SK-N-MC (cell line): ENCODE measurements at regions not wholly inside any gene's neighbourhood (a gene's known extent, or its start where the extent isn't known, plus 50 kb on each side); places are given as distances from the start of the nearest gene placed in this dataset.

ENCODE experiments used
- DNase-seq: peaks from one replicate; pipeline ENCODE4 v3.0.0-alpha.2; 2011; ENCODE audit warnings: low read depth, low spot score
- H3K27ac ChIP-seq: fragments of 200-600 bp; sonication (generic); 2 replicates; pipeline ENCODE4 v1.5.1; 2016; ENCODE audit warnings: mixed run types
- H3K36me3 ChIP-seq: fragments of 200-600 bp; sonication (generic); 2 replicates; pipeline ENCODE4 v1.6.1; 2017; ENCODE audit warnings: antibody characterized with exemption, low read length, mixed read lengths; ENCODE audit not compliant: insufficient read depth
- H3K4me3 ChIP-seq: fragments of 200-600 bp; sonication (generic); 2 replicates; pipeline ENCODE4 v1.5.1; 2016
- H3K9ac ChIP-seq: fragments of 200-600 bp; sonication (generic); 2 replicates; pipeline ENCODE4 v1.8.0; 2017; ENCODE audit warnings: mixed run types, mixed read lengths; ENCODE audit not compliant: insufficient read length
- H3K9me3 ChIP-seq: fragments of 200-600 bp; sonication (generic); 2 replicates; pipeline ENCODE4 v1.6.1; 2017; ENCODE audit warnings: low read depth, mild to moderate bottlenecking, antibody characterized with exemption, low read length, moderate library complexity, mixed read lengths
- EZH2 ChIP-seq: fragments of 200-600 bp; sonication (generic); IDR thresholded peaks from one replicate; pipeline ENCODE4 v1.6.1; 2017; ENCODE audit warnings: antibody characterized with exemption
- FOXP2 ChIP-seq: optimal IDR thresholded peaks from 2 replicates; pipeline ENCODE3; 2011; ENCODE audit warnings: mild to moderate bottlenecking, moderate library complexity; ENCODE audit not compliant: insufficient read depth; ENCODE audit errors: extremely low read length, control extremely low read depth
- POLR2AphosphoS5 ChIP-seq: IDR thresholded peaks from 2 replicates; pipeline ENCODE4 v1.6.1; 2012; ENCODE audit warnings: mild to moderate bottlenecking, low read depth, low read length, borderline replicate concordance

- Histone ChIP-seq H3K27ac (no peak overlapping the region), H3K9me3 (no peaks in the 10 kb centered on the region), H3K4me3 (no peak overlapping the region), H3K36me3 (no peaks in the 10 kb centered on the region), H3K9ac (no peak overlapping the region)
- TF ChIP-seq FOXP2 (no peak), POLR2AphosphoS5 (no peak), EZH2 (no peak)
- DNase-seq = no peak
Observed at GRCh38 chr5:126692971-126693370, 84.0 kb upstream of the LMNB1 start.

GRCh38 chr5:126693806-126694205 lies 83.1 kb upstream of the LMNB1 start:
- H3K36me3 ChIP-seq = no peaks in the 10 kb centered on the region
- H3K27ac ChIP-seq = no peak overlapping the region
- no peak for DNase-seq
- H3K4me3 ChIP-seq = no peak overlapping the region
- TF ChIP-seq EZH2 (no peak), FOXP2 (no peak), POLR2AphosphoS5 (no peak)
- no peak overlapping the region for H3K9ac ChIP-seq
- H3K9me3 ChIP-seq = no peaks in the 10 kb centered on the region

- H3K36me3 ChIP-seq = no peaks in the 10 kb centered on the region
- TF ChIP-seq EZH2 (no peak), POLR2AphosphoS5 (no peak), FOXP2 (no peak)
- no peak overlapping the region for H3K27ac ChIP-seq
- no peak for DNase-seq
- no peak overlapping the region for H3K9ac ChIP-seq
- no peaks in the 10 kb centered on the region for H3K9me3 ChIP-seq
- H3K4me3 ChIP-seq = no peak overlapping the region
Observed at GRCh38 chr5:126694403-126694802, 82.5 kb upstream of the LMNB1 start.

GRCh38 chr5:126695091-126695490 lies 81.8 kb upstream of the LMNB1 start:
- Histone ChIP-seq H3K4me3 (no peak overlapping the region), H3K36me3 (no peaks in the 10 kb centered on the region), H3K9ac (no peak overlapping the region), H3K27ac (no peak overlapping the region), H3K9me3 (no peaks in the 10 kb centered on the region)
- TF ChIP-seq FOXP2 (no peak), POLR2AphosphoS5 (no peak), EZH2 (no peak)
- no peak for DNase-seq

- no peak overlapping the region for H3K9ac ChIP-seq
- H3K27ac ChIP-seq = no peak overlapping the region
- H3K9me3 ChIP-seq = no peaks in the 10 kb centered on the region
Observed at GRCh38 chr5:126707080-126707479, 69.9 kb upstream of the LMNB1 start.

GRCh38 chr5:126715765-126716164 lies 61.2 kb upstream of the LMNB1 start:
- H3K36me3 ChIP-seq = no peaks in the 10 kb centered on the region
- H3K27ac ChIP-seq = no peak overlapping the region
- H3K9ac ChIP-seq = no peak overlapping the region
- H3K9me3 ChIP-seq = no peaks in the 10 kb centered on the region
- TF ChIP-seq POLR2AphosphoS5 (no peak), FOXP2 (no peak), EZH2 (no peak)
- H3K4me3 ChIP-seq = no peak overlapping the region
- DNase-seq = no peak

More at GRCh38 chr5:126707080-126707479, 69.9 kb upstream of the LMNB1 start:
- Histone ChIP-seq H3K4me3 (no peak overlapping the region), H3K36me3 (no peaks in the 10 kb centered on the region)
- TF ChIP-seq EZH2 = no peak
- TF ChIP-seq FOXP2 = no peak
- TF ChIP-seq POLR2AphosphoS5 = no peak
- DNase-seq = no peak

GRCh38 chr5:126716861-126717260 lies 60.1 kb upstream of the LMNB1 start:
- H3K9ac ChIP-seq = no peak overlapping the region
- TF ChIP-seq EZH2 (no peak), FOXP2 (no peak)
- H3K4me3 ChIP-seq = no peak overlapping the region
- H3K9me3 ChIP-seq = no peaks in the 10 kb centered on the region
- H3K27ac ChIP-seq = no peak overlapping the region
- no peak for DNase-seq
- no peaks in the 10 kb centered on the region for H3K36me3 ChIP-seq

- Histone ChIP-seq H3K9ac (no peak overlapping the region), H3K36me3 (no peaks in the 10 kb centered on the region), H3K9me3 (no peaks in the 10 kb centered on the region), H3K27ac (no peak overlapping the region), H3K4me3 (no peak overlapping the region)
- TF ChIP-seq FOXP2 = no peak
- no peak for TF ChIP-seq POLR2AphosphoS5
- no peak for TF ChIP-seq EZH2
- no peak for DNase-seq
Observed at GRCh38 chr5:126718236-126718868, 58.6 kb upstream of the LMNB1 start.

- Histone ChIP-seq H3K9ac (no peak overlapping the region), H3K9me3 (no peaks in the 10 kb centered on the region), H3K36me3 (no peaks in the 10 kb centered on the region), H3K27ac (no peak overlapping the region), H3K4me3 (no peak overlapping the region)
- TF ChIP-seq FOXP2 = no peak
- DNase-seq = no peak
Observed at GRCh38 chr5:126720369-126720768, 56.6 kb upstream of the LMNB1 start.
